Tibial nerve (tissue), 4 donors: ENCODE measurements at regions not wholly inside any gene's neighbourhood (a gene's known extent, or its start where the extent isn't known, plus 50 kb on each side); places are given as distances from the start of the nearest gene placed in this dataset.

Source experiments
- CTCF ChIP-seq, 5 experiments: fragments of 200-600 bp in 3 of 5; fragments of 450-650 bp in 2 of 5; sonication (generic) in 3 of 5; IDR thresholded peaks; one replicate each; pipeline ENCODE4 v1.5.1; 2016 to 2019; ENCODE audit warnings: antibody characterized with exemption in 5 of 5, mild to moderate bottlenecking in 3 of 5, moderate library complexity in 2 of 5
- EP300 ChIP-seq, 2 donors: sonication (generic); formaldehyde crosslinking; IDR thresholded peaks; one replicate each; pipeline ENCODE4 v1.6.1; 2017; ENCODE audit warnings: antibody characterized with exemption in 2 of 2, mild to moderate bottlenecking in 1 of 2
- POLR2A ChIP-seq, 2 donors: fragments of 450-650 bp; IDR thresholded peaks; one replicate each; pipeline ENCODE4 v1.6.1; 2017; ENCODE audit warnings: antibody characterized with exemption in 2 of 2, mild to moderate bottlenecking in 2 of 2, moderate library complexity in 2 of 2

- TF ChIP-seq CTCF (IDR thresholded peaks at IDR 0.05) = no peak
- TF ChIP-seq EP300 (IDR thresholded peaks at IDR 0.05) = no peak
- no peak for TF ChIP-seq POLR2A (IDR thresholded peaks at IDR 0.05)
These were observed 101.7 kb upstream of the SOD3 start for GRCh38 chr4:24693636-24694035.
